Caco-2 (cell line): ENCODE measurements at regions not wholly inside any gene's neighbourhood (a gene's known extent, or its start where the extent isn't known, plus 50 kb on each side); places are given as distances from the start of the nearest gene placed in this dataset.

Experiments used
- BruUV-seq: library from RNA; stranded (reverse); fragments of 400-500 nt; replicated peaks from 2 replicates; lab custom pipeline; 2021; lab: Mats Ljungman, UMichigan
- CTCF ChIA-PET: fragments of 300-600 bp; sonication (Branson Sonifier 250); formaldehyde crosslinking; loops from one replicate; lab custom pipeline; 2022; ENCODE audit warnings: antibody characterized with exemption; lab: Charles Lee
- POLR2A ChIA-PET: fragments of 300-600 bp; sonication (Branson Sonifier 250); formaldehyde crosslinking; loops from one replicate; lab custom pipeline; 2022; ENCODE audit warnings: antibody characterized with exemption; lab: Charles Lee
- DNase-seq, 2 experiments: peaks; one replicate each; pipeline versions ENCODE4 v3.0.0 to v3.0.0-alpha.2; 2020 to 2022
- H3K27me3 ChIP-seq: replicated peaks from 2 replicates; pipeline ENCODE4 v1.6.0; 2011; ENCODE audit warnings: low read length; ENCODE audit not compliant: control insufficient read depth, insufficient read depth
- H3K36me3 ChIP-seq: 2 replicates; pipeline ENCODE4 v1.5.1; 2011; ENCODE audit warnings: low read length; ENCODE audit not compliant: control insufficient read depth, insufficient read depth
- H3K4me1 ChIP-seq: fragments of 250-450 bp; sonication (Bioruptor Pico); 2 replicates; pipeline ENCODE4 v1.5.1; 2020; ENCODE audit warnings: mild to moderate bottlenecking
- H3K4me3 ChIP-seq: 2 replicates; pipeline ENCODE4 v1.5.1; 2011; ENCODE audit warnings: low read depth, mild to moderate bottlenecking, control low read depth, low read length
- H3K9me3 ChIP-seq: fragments of 250-450 bp; sonication (Bioruptor Pico); 2 replicates; pipeline ENCODE4 v1.5.1; 2020; ENCODE audit warnings: mild to moderate bottlenecking, moderate library complexity
- H3K27ac Mint-ChIP-seq: one replicate; pipeline ENCODE4 v1.8.0; 2022; ENCODE audit warnings: mixed read lengths; ENCODE audit not compliant: unreplicated experiment
- H3K27me3 Mint-ChIP-seq: one replicate; pipeline ENCODE4 v1.8.0; 2022; ENCODE audit warnings: mixed read lengths; ENCODE audit not compliant: insufficient read depth, unreplicated experiment
- H3K36me3 Mint-ChIP-seq: one replicate; pipeline ENCODE4 v1.8.0; 2022; ENCODE audit warnings: mild to moderate bottlenecking, mixed read lengths; ENCODE audit not compliant: insufficient read depth, unreplicated experiment
- H3K4me1 Mint-ChIP-seq: one replicate; pipeline ENCODE4 v1.8.0; 2022; ENCODE audit warnings: low read depth, mixed read lengths; ENCODE audit not compliant: unreplicated experiment
- H3K4me3 Mint-ChIP-seq: one replicate; pipeline ENCODE4 v1.8.0; 2022; ENCODE audit warnings: mild to moderate bottlenecking, moderate library complexity, mixed read lengths; ENCODE audit not compliant: unreplicated experiment
- H3K9me3 Mint-ChIP-seq: one replicate; pipeline ENCODE4 v1.8.0; 2022; ENCODE audit warnings: mixed read lengths; ENCODE audit not compliant: unreplicated experiment
- CTCF ChIP-seq, 2 experiments: fragments of 200-600 bp in 1 of 2; IDR thresholded peaks; 1 replicate in 1 of 2; 2 replicates in 1 of 2; pipeline versions ENCODE4 v1.5.1 to v1.8.0; 2011 to 2022; ENCODE audit warnings: antibody characterized with exemption in 1 of 2, control low read depth in 1 of 2, inconsistent platforms in 1 of 2, low read depth in 1 of 2, low read length in 1 of 2, mild to moderate bottlenecking in 1 of 2, moderate library complexity in 1 of 2; ENCODE audit not compliant: insufficient read depth in 1 of 2, severe bottlenecking in 1 of 2, unreplicated experiment in 1 of 2
- intact Hi-C: fragments of 100-400 bp; cut with micrococcal nuclease; formaldehyde crosslinking; loops from one replicate; pipeline ENCODE4 v1.10.0; 2022; ENCODE audit not compliant: unreplicated experiment

GRCh38 chr11:38173676-38174075, 1575.6 kb upstream of the RAG2 start:
- DNase-seq = no peak
- Histone ChIP-seq H3K9me3 (no peaks in the 10 kb centered on the region), H3K36me3 (no peaks in the 10 kb centered on the region), H3K4me3 (no peak overlapping the region), H3K27me3 (no peaks in the 10 kb centered on the region), H3K4me1 (peaks cover 15% of the 10 kb centered on the region)
- Mint-ChIP-seq H3K27ac (no peak overlapping the region), H3K36me3 (no peaks in the 10 kb centered on the region), H3K4me1 (peaks cover 11% of the 10 kb centered on the region), H3K4me3 (no peak overlapping the region), H3K27me3 (no peaks in the 10 kb centered on the region), H3K9me3 (no peaks in the 10 kb centered on the region)
- intact Hi-C loops = no loop called here
- no TSS peak for BruUV-seq
- ChIA-PET POLR2A (no interaction called here), CTCF (no interaction called here)
- TF ChIP-seq CTCF (IDR thresholded peaks at IDR 0.05; ENCODE audit: insufficient read depth in 1 of 2, low read depth in 1 of 2, low read length in 1 of 2, severe bottlenecking in 1 of 2, unreplicated experiment in 1 of 2) = no peak

GRCh38 chr11:38169286-38169685, 1571.2 kb upstream of the RAG2 start:
- peaks cover 15% of the 10 kb centered on the region for H3K4me1 ChIP-seq
- no peaks in the 10 kb centered on the region for H3K27me3 ChIP-seq
- no peaks in the 10 kb centered on the region for H3K9me3 ChIP-seq
- no TSS peak for BruUV-seq
- CTCF ChIA-PET = interaction anchor here (0.9 kb wide), 1 partner anchor 223 kb away, joined by 3 read pairs; no protein-coding TSS in a partner anchor
- intact Hi-C loops = no loop called here
- no peaks in the 10 kb centered on the region for H3K27me3 Mint-ChIP-seq
- no peak for DNase-seq
- peak overlapping the region; percentile 10 for H3K4me3 Mint-ChIP-seq
- H3K9me3 Mint-ChIP-seq = peaks cover 21% of the 10 kb centered on the region
- peak overlapping the region; percentile 49 for H3K27ac Mint-ChIP-seq
- no peak for TF ChIP-seq CTCF (IDR thresholded peaks at IDR 0.05; ENCODE audit: insufficient read depth in 1 of 2, low read depth in 1 of 2, low read length in 1 of 2, severe bottlenecking in 1 of 2, unreplicated experiment in 1 of 2)
- no peaks in the 10 kb centered on the region for H3K36me3 ChIP-seq
- peaks cover 12% of the 10 kb centered on the region for H3K4me1 Mint-ChIP-seq
- no peaks in the 10 kb centered on the region for H3K36me3 Mint-ChIP-seq
- POLR2A ChIA-PET = no interaction called here
- H3K4me3 ChIP-seq = no peak overlapping the region

- intact Hi-C loops = no loop called here
- Histone ChIP-seq H3K27me3 (no peaks in the 10 kb centered on the region), H3K36me3 (no peaks in the 10 kb centered on the region), H3K4me3 (no peak overlapping the region), H3K9me3 (no peaks in the 10 kb centered on the region), H3K4me1 (no peaks in the 10 kb centered on the region)
- Mint-ChIP-seq H3K4me3 (no peak overlapping the region), H3K36me3 (no peaks in the 10 kb centered on the region), H3K27me3 (no peaks in the 10 kb centered on the region), H3K4me1 (no peaks in the 10 kb centered on the region), H3K27ac (no peak overlapping the region), H3K9me3 (peaks cover 31% of the 10 kb centered on the region)
- ChIA-PET POLR2A (no interaction called here), CTCF (no interaction called here)
- no TSS peak for BruUV-seq
- DNase-seq = no peak
- no peak for TF ChIP-seq CTCF (IDR thresholded peaks at IDR 0.05; ENCODE audit: insufficient read depth in 1 of 2, low read depth in 1 of 2, low read length in 1 of 2, severe bottlenecking in 1 of 2, unreplicated experiment in 1 of 2)
Observed at GRCh38 chr11:38163526-38163925, 1565.5 kb upstream of the RAG2 start.
